Nephron (organoid): ENCODE measurements at regions not wholly inside any gene's neighbourhood (a gene's known extent, or its start where the extent isn't known, plus 50 kb on each side); places are given as distances from the start of the nearest gene placed in this dataset.

ENCODE experiments used
- H3K27ac Mint-ChIP-seq, 3 experiments: 2 replicates each; pipeline ENCODE4 v1.8.0; 2020; ENCODE audit warnings: mixed read lengths in 3 of 3, mild to moderate bottlenecking in 2 of 3, moderate library complexity in 1 of 3
- H3K27me3 Mint-ChIP-seq: 2 replicates; pipeline ENCODE4 v1.8.0; 2021; ENCODE audit warnings: low read depth, mild to moderate bottlenecking, moderate library complexity, mixed read lengths
- H3K36me3 Mint-ChIP-seq: 2 replicates; pipeline ENCODE4 v1.8.0; 2020; ENCODE audit warnings: low read depth, mixed read lengths
- H3K4me1 Mint-ChIP-seq: 2 replicates; pipeline ENCODE4 v1.8.0; 2020; ENCODE audit warnings: mixed read lengths
- H3K4me3 Mint-ChIP-seq, 3 experiments: 2 replicates each; pipeline ENCODE4 v1.8.0; 2020; ENCODE audit warnings: mild to moderate bottlenecking in 3 of 3, mixed read lengths in 3 of 3, moderate library complexity in 2 of 3
- H3K9me3 Mint-ChIP-seq: 2 replicates; pipeline ENCODE4 v1.8.0; 2020; ENCODE audit warnings: mixed read lengths
- TF ChIP-seq, protein P1 (sequence below), 3 experiments: fragments of 200-600 bp; sonication (generic); IDR thresholded peaks; one replicate each; pipeline ENCODE4 v1.5.0; 2021; ENCODE audit warnings: antibody characterized with exemption in 3 of 3; ENCODE audit not compliant: unreplicated experiment in 3 of 3

DNA sequence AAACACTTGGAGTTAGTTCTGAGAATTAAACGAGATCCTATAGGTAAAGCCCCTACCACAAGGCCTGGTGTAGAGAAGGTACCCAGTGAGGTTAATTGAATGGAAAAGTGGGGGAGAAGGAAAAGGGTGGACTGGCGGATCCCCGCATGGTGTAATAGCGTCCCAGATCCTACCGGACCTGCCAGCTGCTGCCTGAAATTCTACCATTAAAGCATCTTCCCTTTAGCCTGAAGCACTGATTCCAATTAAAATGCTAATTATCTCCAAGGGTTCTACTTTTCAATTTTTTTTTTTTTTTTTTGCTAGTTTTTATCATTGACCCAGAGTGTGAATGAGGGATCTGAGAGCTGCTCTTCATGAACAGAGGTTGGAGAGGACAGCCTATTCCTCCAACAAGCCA, 237.9 kb downstream of the TLE3 start:
- peak overlapping the region in 1 of 3 experiments; percentile 24 for H3K4me3 Mint-ChIP-seq
- no peak overlapping the region for H3K27ac Mint-ChIP-seq
- TF ChIP-seq, protein P1, sequence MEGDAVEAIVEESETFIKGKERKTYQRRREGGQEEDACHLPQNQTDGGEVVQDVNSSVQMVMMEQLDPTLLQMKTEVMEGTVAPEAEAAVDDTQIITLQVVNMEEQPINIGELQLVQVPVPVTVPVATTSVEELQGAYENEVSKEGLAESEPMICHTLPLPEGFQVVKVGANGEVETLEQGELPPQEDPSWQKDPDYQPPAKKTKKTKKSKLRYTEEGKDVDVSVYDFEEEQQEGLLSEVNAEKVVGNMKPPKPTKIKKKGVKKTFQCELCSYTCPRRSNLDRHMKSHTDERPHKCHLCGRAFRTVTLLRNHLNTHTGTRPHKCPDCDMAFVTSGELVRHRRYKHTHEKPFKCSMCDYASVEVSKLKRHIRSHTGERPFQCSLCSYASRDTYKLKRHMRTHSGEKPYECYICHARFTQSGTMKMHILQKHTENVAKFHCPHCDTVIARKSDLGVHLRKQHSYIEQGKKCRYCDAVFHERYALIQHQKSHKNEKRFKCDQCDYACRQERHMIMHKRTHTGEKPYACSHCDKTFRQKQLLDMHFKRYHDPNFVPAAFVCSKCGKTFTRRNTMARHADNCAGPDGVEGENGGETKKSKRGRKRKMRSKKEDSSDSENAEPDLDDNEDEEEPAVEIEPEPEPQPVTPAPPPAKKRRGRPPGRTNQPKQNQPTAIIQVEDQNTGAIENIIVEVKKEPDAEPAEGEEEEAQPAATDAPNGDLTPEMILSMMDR (IDR thresholded peaks at IDR 0.05; ENCODE audit: unreplicated experiment in 3 of 3): no peak
- peaks cover 33% of the 10 kb centered on the region for H3K27me3 Mint-ChIP-seq
- H3K9me3 Mint-ChIP-seq: peaks cover 8% of the 10 kb centered on the region
- H3K4me1 Mint-ChIP-seq: peaks cover 77% of the 10 kb centered on the region
- no peaks in the 10 kb centered on the region for H3K36me3 Mint-ChIP-seq

DNA sequence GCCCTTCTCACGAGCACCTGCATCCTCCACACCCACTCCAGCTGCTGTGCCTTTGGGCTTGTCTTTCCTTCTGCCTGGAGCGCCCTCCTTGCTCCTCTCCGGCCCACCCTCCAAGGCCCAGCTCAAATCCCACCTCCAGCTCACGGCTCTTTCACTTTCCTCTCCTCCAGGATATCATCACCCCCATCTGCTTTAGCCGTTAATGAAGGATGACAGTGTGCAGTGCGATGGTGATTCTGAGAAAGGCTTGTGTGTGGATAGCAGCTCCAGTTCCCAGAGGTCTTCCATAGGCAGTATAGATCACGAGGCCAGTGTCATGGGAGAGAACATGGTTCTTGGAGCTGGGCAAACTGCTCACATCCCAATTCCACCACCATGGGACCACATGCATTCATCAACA, 237.4 kb downstream of the TLE3 start:
- TF ChIP-seq, protein P1 (IDR thresholded peaks at IDR 0.05; ENCODE audit: unreplicated experiment in 3 of 3): no peak

DNA sequence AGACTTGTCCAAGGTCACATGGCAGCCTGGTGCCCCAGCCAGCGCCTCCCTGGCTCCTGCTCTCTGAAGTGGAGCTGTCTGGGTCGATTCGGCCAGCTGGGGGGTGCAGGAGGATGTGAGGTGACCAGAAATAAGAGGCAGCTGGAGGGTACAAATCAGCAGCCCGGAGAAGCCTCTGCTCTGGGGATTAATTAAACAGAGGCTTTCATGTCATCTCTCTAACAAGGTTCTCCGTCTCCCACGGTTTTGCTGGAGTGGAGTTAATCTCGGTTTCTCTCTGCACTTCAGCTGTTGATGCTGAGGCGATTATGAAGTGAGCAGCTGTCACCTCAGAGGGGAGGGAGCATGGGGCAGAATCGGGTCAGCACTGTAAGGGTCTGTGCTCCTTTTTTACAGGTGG, 236.8 kb downstream of the TLE3 start:
- peaks cover 72% of the 10 kb centered on the region for H3K4me1 Mint-ChIP-seq
- H3K36me3 Mint-ChIP-seq: no peaks in the 10 kb centered on the region
- TF ChIP-seq, protein P1 (IDR thresholded peaks at IDR 0.05; ENCODE audit: unreplicated experiment in 3 of 3): no peak
- H3K9me3 Mint-ChIP-seq: peaks cover 11% of the 10 kb centered on the region
- H3K27ac Mint-ChIP-seq: peak overlapping the region; percentile 25 to 74 (median 30)
- peak overlapping the region in 1 of 3 experiments; percentile 34 for H3K4me3 Mint-ChIP-seq
- H3K27me3 Mint-ChIP-seq: peaks cover 35% of the 10 kb centered on the region

More for the DNA sequence above, 237.4 kb downstream of the TLE3 start:
- Mint-ChIP-seq H3K27ac (peak overlapping the region in 1 of 3 experiments; percentile 15), H3K4me3 (peak overlapping the region in 1 of 3 experiments; percentile 7), H3K4me1 (peaks cover 77% of the 10 kb centered on the region), H3K27me3 (peaks cover 38% of the 10 kb centered on the region), H3K9me3 (peaks cover 11% of the 10 kb centered on the region), H3K36me3 (no peaks in the 10 kb centered on the region)

DNA sequence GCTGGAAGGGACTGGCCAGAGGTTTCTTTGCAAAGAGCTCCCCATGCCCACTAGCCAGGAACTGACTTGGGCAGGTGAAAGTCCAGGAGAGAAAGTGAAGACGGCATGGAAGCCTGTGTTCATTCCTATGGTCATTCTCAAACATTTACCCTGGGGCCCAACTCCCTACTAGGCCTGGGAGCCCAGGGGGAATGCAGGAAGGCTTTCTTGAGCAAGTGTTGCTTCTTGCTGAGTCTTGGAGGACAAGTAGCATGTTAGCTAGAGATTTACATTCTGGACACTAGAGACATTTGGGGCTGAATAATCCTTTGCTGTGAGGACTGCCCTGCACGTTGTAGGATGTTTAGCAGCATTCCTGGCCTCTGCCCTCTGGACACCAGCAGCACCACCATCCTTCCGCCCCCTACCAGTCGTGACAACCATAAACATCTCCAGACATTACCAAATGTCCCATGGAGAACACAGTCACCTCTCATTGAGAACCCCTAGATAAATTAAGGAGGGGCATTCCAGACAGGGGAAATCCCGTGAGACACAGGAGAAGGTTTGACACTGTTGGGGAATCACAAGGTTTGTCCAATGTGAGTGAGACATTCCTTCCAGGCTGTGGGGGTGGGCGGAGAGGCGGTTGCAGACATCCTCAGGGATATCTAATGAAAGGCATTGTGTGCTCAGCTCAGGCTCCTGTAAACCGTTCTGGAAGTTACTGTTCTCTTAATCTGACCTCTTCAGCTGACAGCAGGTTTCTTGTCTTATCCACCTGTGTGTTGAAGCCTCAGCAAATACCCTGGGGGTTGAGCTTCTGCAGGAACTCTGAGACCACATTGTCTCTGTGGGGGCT, 236.2 kb downstream of the TLE3 start:
- peak overlapping the region in 1 of 3 experiments; percentile 34 for H3K4me3 Mint-ChIP-seq
- no peaks in the 10 kb centered on the region for H3K36me3 Mint-ChIP-seq
- TF ChIP-seq, protein P1 (IDR thresholded peaks at IDR 0.05; ENCODE audit: unreplicated experiment in 3 of 3): no peak
- H3K9me3 Mint-ChIP-seq: peaks cover 11% of the 10 kb centered on the region
- H3K27ac Mint-ChIP-seq: peak overlapping the region; percentile 26 to 74 (median 30)
- H3K4me1 Mint-ChIP-seq: peaks cover 68% of the 10 kb centered on the region
- H3K27me3 Mint-ChIP-seq: peaks cover 29% of the 10 kb centered on the region

DNA sequence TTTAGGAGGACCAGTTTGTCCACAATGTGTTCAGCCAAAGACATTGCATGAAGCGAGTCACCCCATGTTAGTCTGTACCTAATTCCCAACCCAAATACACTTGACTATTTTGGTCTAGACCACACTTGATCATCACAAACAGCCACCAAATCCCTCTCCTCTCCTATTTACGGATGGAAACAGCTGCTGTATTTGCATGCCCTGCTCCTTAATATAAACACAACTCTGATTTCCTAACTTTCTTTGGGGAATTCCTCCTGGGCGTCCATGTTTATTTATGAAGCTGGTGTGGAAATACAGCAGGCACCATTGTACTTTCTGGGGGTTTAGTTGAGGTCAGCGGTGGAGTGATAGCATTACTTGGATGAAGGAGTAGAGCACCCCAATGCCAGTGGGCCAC, 235.2 kb downstream of the TLE3 start:
- peaks cover 16% of the 10 kb centered on the region for H3K9me3 Mint-ChIP-seq
- peaks cover 58% of the 10 kb centered on the region for H3K4me1 Mint-ChIP-seq
- H3K27me3 Mint-ChIP-seq: peaks cover 29% of the 10 kb centered on the region
- H3K4me3 Mint-ChIP-seq: no peak overlapping the region
- TF ChIP-seq, protein P1 (IDR thresholded peaks at IDR 0.05; ENCODE audit: unreplicated experiment in 3 of 3): no peak
- H3K36me3 Mint-ChIP-seq: no peaks in the 10 kb centered on the region
- H3K27ac Mint-ChIP-seq: peak overlapping the region; percentile 23 to 37 (median 26)
